ENCODE measurements at regions not wholly inside any gene's neighbourhood (a gene's known extent, or its start where the extent isn't known, plus 50 kb on each side); places are given as distances from the start of the nearest gene placed in this dataset.

DNA sequence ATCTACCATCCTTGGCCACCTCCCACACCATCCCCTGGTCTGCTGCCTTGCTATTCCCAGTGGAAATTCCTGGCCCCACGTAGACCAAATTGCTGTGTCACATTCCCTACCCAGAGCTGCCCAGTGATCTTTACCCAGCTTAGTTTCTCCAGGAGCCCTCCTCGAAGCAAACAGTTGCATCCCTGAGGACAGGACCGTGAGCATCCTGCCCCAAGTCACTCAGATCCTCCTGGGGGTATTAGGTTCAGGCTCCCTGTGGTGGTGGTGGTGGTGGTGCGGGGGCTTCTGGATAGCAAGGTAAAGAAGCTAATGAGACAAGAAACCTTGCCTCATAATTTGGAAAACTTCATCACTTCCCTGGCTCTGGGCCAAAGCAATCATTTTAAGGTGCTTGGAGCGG, 58.4 kb upstream of the RBM15 start (continued):
- TF ChIP-seq, protein P1, sequence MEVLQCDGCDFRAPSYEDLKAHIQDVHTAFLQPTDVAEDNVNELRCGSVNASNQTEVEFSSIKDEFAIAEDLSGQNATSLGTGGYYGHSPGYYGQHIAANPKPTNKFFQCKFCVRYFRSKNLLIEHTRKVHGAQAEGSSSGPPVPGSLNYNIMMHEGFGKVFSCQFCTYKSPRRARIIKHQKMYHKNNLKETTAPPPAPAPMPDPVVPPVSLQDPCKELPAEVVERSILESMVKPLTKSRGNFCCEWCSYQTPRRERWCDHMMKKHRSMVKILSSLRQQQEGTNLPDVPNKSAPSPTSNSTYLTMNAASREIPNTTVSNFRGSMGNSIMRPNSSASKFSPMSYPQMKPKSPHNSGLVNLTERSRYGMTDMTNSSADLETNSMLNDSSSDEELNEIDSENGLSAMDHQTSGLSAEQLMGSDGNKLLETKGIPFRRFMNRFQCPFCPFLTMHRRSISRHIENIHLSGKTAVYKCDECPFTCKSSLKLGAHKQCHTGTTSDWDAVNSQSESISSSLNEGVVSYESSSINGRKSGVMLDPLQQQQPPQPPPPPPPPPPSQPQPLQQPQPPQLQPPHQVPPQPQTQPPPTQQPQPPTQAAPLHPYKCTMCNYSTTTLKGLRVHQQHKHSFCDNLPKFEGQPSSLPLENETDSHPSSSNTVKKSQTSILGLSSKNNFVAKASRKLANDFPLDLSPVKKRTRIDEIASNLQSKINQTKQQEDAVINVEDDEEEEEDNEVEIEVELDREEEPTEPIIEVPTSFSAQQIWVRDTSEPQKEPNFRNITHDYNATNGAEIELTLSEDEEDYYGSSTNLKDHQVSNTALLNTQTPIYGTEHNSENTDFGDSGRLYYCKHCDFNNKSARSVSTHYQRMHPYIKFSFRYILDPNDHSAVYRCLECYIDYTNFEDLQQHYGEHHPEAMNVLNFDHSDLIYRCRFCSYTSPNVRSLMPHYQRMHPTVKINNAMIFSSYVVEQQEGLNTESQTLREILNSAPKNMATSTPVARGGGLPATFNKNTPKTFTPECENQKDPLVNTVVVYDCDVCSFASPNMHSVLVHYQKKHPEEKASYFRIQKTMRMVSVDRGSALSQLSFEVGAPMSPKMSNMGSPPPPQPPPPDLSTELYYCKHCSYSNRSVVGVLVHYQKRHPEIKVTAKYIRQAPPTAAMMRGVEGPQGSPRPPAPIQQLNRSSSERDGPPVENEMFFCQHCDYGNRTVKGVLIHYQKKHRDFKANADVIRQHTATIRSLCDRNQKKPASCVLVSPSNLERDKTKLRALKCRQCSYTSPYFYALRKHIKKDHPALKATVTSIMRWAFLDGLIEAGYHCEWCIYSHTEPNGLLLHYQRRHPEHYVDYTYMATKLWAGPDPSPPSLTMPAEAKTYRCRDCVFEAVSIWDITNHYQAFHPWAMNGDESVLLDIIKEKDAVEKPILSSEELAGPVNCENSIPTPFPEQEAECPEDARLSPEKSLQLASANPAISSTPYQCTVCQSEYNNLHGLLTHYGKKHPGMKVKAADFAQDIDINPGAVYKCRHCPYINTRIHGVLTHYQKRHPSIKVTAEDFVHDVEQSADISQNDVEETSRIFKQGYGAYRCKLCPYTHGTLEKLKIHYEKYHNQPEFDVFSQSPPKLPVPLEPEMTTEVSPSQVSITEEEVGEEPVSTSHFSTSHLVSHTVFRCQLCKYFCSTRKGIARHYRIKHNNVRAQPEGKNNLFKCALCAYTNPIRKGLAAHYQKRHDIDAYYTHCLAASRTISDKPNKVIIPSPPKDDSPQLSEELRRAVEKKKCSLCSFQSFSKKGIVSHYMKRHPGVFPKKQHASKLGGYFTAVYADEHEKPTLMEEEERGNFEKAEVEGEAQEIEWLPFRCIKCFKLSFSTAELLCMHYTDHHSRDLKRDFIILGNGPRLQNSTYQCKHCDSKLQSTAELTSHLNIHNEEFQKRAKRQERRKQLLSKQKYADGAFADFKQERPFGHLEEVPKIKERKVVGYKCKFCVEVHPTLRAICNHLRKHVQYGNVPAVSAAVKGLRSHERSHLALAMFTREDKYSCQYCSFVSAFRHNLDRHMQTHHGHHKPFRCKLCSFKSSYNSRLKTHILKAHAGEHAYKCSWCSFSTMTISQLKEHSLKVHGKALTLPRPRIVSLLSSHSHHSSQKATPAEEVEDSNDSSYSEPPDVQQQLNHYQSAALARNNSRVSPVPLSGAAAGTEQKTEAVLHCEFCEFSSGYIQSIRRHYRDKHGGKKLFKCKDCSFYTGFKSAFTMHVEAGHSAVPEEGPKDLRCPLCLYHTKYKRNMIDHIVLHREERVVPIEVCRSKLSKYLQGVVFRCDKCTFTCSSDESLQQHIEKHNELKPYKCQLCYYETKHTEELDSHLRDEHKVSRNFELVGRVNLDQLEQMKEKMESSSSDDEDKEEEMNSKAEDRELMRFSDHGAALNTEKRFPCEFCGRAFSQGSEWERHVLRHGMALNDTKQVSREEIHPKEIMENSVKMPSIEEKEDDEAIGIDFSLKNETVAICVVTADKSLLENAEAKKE (CRISPR knock-in tag; IDR thresholded peaks at IDR 0.05) = no peak
- TF ChIP-seq REST (IDR thresholded peaks at IDR 0.05; ENCODE audit: unreplicated experiment) = no peak

DNA sequence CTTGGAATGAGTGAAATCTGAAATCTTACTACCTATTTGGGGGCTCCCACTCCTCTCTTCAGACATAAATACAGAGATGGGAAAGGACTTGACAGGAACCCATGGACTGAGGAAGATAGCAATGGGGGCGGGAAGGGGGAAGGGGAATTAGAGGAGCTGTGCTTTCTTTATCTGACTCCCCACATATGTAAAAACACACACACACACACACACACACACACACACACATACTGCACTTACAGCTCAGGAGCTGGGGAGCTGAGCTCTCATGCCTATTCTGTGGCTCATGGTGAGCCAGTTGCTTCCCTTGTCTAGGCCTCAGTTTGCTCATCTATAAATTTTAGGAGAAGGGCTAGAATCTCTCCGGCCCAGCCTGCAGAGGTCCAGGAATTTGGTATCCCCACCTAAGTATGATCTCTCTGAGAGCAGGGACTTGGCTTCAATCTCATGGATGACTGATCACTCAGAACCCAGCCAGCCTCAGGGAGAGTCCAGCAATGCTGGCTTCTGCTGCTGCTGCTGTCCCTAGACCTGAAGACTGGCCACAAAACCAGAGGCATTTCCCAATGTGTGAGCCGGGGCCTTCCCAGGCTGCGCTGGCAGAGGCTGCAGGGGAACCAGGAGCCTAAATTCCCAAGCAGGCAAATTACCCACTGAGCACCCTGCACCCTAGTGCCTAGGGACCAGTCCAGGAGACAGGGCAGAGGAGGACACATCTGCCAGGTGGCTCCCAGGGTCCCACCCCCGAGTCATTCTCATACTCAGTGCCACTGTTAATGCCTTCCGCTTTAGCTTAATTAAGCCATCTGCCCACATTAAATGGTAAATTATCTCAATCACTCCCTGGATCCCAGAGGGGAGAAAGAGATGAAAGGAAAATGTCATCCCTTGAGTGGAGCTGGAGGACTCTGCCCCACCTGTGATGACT, 57.5 kb upstream of the RBM15 start:
- Mint-ChIP-seq H3K27me3 (ENCODE audit: insufficient read depth, low read depth, poor library complexity) (peaks cover 2% of the 10 kb centered on the region), H3K4me3 (no peak overlapping the region), H3K36me3 (ENCODE audit: low read depth) (no peaks in the 10 kb centered on the region), H3K9me3 (no peaks in the 10 kb centered on the region), H3K27ac (no peak overlapping the region), H3K4me1 (peaks cover 3% of the 10 kb centered on the region; the same call in 1 of the 3 replicates)
- DNase-seq (ENCODE audit: low spot score) (no peak), ATAC-seq (no peak)
- no peaks in the 10 kb centered on the region for H3K36me3 ChIP-seq (ENCODE audit: insufficient read depth)
- no peaks in the 10 kb centered on the region for H3K9me2 ChIP-seq (ENCODE audit: insufficient read depth)
- no peaks in the 10 kb centered on the region for H3K79me2 ChIP-seq (replicated peaks; ENCODE audit: insufficient read depth)
- no peak overlapping the region for H2AFZ ChIP-seq
- H4K20me1 ChIP-seq (replicated peaks; ENCODE audit: insufficient read depth) = no peaks in the 10 kb centered on the region
- H3K4me2 ChIP-seq = no peak overlapping the region
- H3K27ac ChIP-seq (ENCODE audit: low read depth) = no peak overlapping the region
- no peaks in the 10 kb centered on the region for H3F3A ChIP-seq (replicated peaks; ENCODE audit: low read depth)
- H3K4me1 ChIP-seq (ENCODE audit: insufficient read depth) = no peaks in the 10 kb centered on the region; the same call in 1 of the 2 replicates
- no peaks in the 10 kb centered on the region for H3K27me3 ChIP-seq (ENCODE audit: insufficient read depth)
- no peak overlapping the region for H3K4me3 ChIP-seq
- TF ChIP-seq STAT1 (IDR thresholded peaks at IDR 0.05; ENCODE audit: unreplicated experiment) = no peak
- TF ChIP-seq ETS1 (IDR thresholded peaks at IDR 0.05) = no peak
- no peak for TF ChIP-seq EZH2 (IDR thresholded peaks at IDR 0.05; ENCODE audit: low read depth, unreplicated experiment)
- TF ChIP-seq JUNB (IDR thresholded peaks at IDR 0.05; ENCODE audit: unreplicated experiment) = no peak
- TF ChIP-seq CREB1 (CRISPR knock-in tag; IDR thresholded peaks at IDR 0.05; ENCODE audit: low read depth) = no peak
- no peak for TF ChIP-seq ZNF114 (CRISPR knock-in tag; IDR thresholded peaks at IDR 0.05)
- no peak for TF ChIP-seq ZNF331 (CRISPR knock-in tag; IDR thresholded peaks at IDR 0.05; ENCODE audit: low read depth)
- TF ChIP-seq, protein P2, sequence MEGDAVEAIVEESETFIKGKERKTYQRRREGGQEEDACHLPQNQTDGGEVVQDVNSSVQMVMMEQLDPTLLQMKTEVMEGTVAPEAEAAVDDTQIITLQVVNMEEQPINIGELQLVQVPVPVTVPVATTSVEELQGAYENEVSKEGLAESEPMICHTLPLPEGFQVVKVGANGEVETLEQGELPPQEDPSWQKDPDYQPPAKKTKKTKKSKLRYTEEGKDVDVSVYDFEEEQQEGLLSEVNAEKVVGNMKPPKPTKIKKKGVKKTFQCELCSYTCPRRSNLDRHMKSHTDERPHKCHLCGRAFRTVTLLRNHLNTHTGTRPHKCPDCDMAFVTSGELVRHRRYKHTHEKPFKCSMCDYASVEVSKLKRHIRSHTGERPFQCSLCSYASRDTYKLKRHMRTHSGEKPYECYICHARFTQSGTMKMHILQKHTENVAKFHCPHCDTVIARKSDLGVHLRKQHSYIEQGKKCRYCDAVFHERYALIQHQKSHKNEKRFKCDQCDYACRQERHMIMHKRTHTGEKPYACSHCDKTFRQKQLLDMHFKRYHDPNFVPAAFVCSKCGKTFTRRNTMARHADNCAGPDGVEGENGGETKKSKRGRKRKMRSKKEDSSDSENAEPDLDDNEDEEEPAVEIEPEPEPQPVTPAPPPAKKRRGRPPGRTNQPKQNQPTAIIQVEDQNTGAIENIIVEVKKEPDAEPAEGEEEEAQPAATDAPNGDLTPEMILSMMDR (conservative IDR thresholded peaks at IDR 0.05; ENCODE audit: low read depth in 2 of 2) = no peak
- no peak for TF ChIP-seq EZH2phosphoT487 (IDR thresholded peaks at IDR 0.05; ENCODE audit: unreplicated experiment)
- no peak for TF ChIP-seq POLR2AphosphoS5 (IDR thresholded peaks at IDR 0.05; ENCODE audit: low read depth)
